Stomach (tissue), 4 donors: ENCODE measurements at regions not wholly inside any gene's neighbourhood (a gene's known extent, or its start where the extent isn't known, plus 50 kb on each side); places are given as distances from the start of the nearest gene placed in this dataset.

Source experiments
- CTCF ChIP-seq, 7 experiments: fragments of 450-650 bp in 4 of 7; fragments of 200-600 bp in 3 of 7; sonication (generic) in 3 of 7; IDR thresholded peaks; one replicate each; pipeline ENCODE4 v1.5.1; 2016 to 2019; ENCODE audit warnings: antibody characterized with exemption in 7 of 7, control low read depth in 2 of 7, mild to moderate bottlenecking in 1 of 7
- EP300 ChIP-seq: sonication (generic); formaldehyde crosslinking; IDR thresholded peaks from one replicate; pipeline ENCODE4 v1.6.1; 2017; ENCODE audit warnings: antibody characterized with exemption
- POLR2A ChIP-seq, 4 donors: fragments of 450-650 bp; IDR thresholded peaks; one replicate each; pipeline ENCODE4 v1.6.1; 2016; ENCODE audit warnings: antibody characterized with exemption in 4 of 4, control low read depth in 2 of 4, mild to moderate bottlenecking in 1 of 4, moderate library complexity in 1 of 4
- POLR2AphosphoS5 ChIP-seq, 3 donors: sonication (generic); formaldehyde crosslinking; IDR thresholded peaks; one replicate each; pipeline ENCODE4 v1.6.1; 2016; ENCODE audit warnings: antibody characterized with exemption in 3 of 3

- no peak for TF ChIP-seq CTCF (IDR thresholded peaks at IDR 0.05)
- TF ChIP-seq POLR2AphosphoS5 (IDR thresholded peaks at IDR 0.05), result no peak
- TF ChIP-seq POLR2A (IDR thresholded peaks at IDR 0.05), result no peak
- no peak for TF ChIP-seq EP300
Measured at GRCh38 chr18:76064998-76065397, 430.0 kb downstream of the ZNF516 start.
